Liver (tissue), 3 donors: ENCODE measurements at regions not wholly inside any gene's neighbourhood (a gene's known extent, or its start where the extent isn't known, plus 50 kb on each side); places are given as distances from the start of the nearest gene placed in this dataset.

Source experiments
- CTCF ChIP-seq: fragments of 150-350 bp; IDR thresholded peaks from 2 replicates; pipeline ENCODE4 v1.5.1; 2017; ENCODE audit warnings: improper control_type of control experiment, low read depth, low read length; ENCODE audit not compliant: missing input control
- GABPA ChIP-seq, 2 donors: IDR thresholded peaks in 1 of 2; conservative IDR thresholded peaks in 1 of 2; 2 replicates each; pipeline ENCODE4 v1.6.1; 2016; ENCODE audit warnings: antibody characterized with exemption in 2 of 2, mild to moderate bottlenecking in 1 of 2, moderate library complexity in 1 of 2
- JUND ChIP-seq, 2 donors: IDR thresholded peaks; 2 replicates each; pipeline ENCODE4 v1.6.1; 2016; ENCODE audit warnings: antibody characterized with exemption in 2 of 2
- RAD21 ChIP-seq, 2 donors: IDR thresholded peaks; 2 replicates each; pipeline ENCODE4 v1.6.1; 2016; ENCODE audit warnings: antibody characterized with exemption in 2 of 2, mild to moderate bottlenecking in 2 of 2
- RXRA ChIP-seq, 2 donors: IDR thresholded peaks; 2 replicates each; pipeline ENCODE4 v1.6.1; 2017 to 2018; ENCODE audit warnings: antibody characterized with exemption in 2 of 2, mild to moderate bottlenecking in 1 of 2
- TAF1 ChIP-seq: conservative IDR thresholded peaks from 2 replicates; pipeline ENCODE4 v1.6.1; 2016; ENCODE audit warnings: antibody characterized with exemption, mild to moderate bottlenecking
- YY1 ChIP-seq: IDR thresholded peaks from 2 replicates; pipeline ENCODE4 v1.6.1; 2016; ENCODE audit warnings: antibody characterized with exemption, mild to moderate bottlenecking
- TF ChIP-seq, protein P1 (sequence below): IDR thresholded peaks from 2 replicates; pipeline ENCODE4 v1.6.1; 2016; ENCODE audit warnings: antibody characterized with exemption
- TF ChIP-seq, protein P2 (sequence below): IDR thresholded peaks from 2 replicates; pipeline ENCODE4 v1.6.1; 2016; ENCODE audit warnings: antibody characterized with exemption
- donor health status: healthy.
- donor health status: healthy.

DNA sequence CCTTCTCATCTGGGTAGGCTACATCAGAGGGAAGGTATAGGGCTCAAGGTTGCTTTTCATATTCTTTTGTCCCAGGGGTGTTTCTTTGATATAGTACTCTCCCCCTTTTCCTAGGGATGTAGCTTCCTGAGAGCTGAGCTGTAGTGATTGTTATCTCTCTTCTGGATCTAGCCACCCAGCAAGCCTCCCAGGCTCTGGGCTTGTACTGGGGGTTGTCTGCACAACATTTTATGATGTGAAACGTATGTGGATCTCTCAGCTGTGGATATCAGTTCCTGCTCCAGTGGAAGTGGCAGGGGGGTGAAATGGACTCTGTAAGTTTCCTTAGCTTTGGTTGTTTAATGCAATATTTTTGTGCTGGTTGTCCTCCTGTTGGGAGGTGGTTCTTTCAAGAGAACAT lies 437.3 kb upstream of the SYNCRIP start:
- TF ChIP-seq RXRA (IDR thresholded peaks at IDR 0.05), result no peak
- TF ChIP-seq CTCF, result no peak
- TF ChIP-seq RAD21 (IDR thresholded peaks at IDR 0.05), result no peak
- TF ChIP-seq, protein P1, sequence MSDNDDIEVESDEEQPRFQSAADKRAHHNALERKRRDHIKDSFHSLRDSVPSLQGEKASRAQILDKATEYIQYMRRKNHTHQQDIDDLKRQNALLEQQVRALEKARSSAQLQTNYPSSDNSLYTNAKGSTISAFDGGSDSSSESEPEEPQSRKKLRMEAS, result no peak
- no peak for TF ChIP-seq YY1
- TF ChIP-seq TAF1, result no peak
- TF ChIP-seq, protein P2, sequence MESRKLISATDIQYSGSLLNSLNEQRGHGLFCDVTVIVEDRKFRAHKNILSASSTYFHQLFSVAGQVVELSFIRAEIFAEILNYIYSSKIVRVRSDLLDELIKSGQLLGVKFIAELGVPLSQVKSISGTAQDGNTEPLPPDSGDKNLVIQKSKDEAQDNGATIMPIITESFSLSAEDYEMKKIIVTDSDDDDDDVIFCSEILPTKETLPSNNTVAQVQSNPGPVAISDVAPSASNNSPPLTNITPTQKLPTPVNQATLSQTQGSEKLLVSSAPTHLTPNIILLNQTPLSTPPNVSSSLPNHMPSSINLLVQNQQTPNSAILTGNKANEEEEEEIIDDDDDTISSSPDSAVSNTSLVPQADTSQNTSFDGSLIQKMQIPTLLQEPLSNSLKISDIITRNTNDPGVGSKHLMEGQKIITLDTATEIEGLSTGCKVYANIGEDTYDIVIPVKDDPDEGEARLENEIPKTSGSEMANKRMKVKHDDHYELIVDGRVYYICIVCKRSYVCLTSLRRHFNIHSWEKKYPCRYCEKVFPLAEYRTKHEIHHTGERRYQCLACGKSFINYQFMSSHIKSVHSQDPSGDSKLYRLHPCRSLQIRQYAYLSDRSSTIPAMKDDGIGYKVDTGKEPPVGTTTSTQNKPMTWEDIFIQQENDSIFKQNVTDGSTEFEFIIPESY, result no peak
- TF ChIP-seq JUND (IDR thresholded peaks at IDR 0.05), result no peak
- no peak for TF ChIP-seq GABPA (IDR thresholded peaks at IDR 0.05 in 1 of 2, conservative IDR thresholded peaks at IDR 0.05 in 1 of 2)
